ENCODE measurements at regions not wholly inside any gene's neighbourhood (a gene's known extent, or its start where the extent isn't known, plus 50 kb on each side); places are given as distances from the start of the nearest gene placed in this dataset.
"Not testable (repeated sequence)": the region's sequence is repeated elsewhere in the genome, so short reads cannot be mapped to it uniquely, and the experiment has no call there.

DNA sequence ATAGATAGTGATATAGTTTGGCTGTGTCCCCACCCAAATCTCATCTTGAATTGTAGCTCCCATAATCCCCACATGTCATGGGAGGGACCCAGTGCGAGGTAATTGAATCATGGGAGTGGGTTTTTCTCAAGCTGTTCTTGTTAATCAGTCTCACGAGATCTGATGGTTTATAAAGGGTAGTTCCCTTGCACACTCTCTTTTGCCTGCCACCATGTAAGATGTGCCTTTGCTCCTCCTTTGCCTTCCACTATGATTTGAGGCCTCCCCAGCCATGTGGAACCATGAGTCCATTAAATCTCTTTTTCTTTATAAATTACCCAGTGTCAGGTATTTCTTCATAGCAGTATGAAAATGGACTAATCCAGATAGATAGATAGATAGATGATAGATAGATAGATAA, 73.8 kb upstream of the NFASC start:
- H3K9me1 ChIP-seq (ENCODE audit: insufficient read depth, low read length); H3K9me3 ChIP-seq (ENCODE audit: control insufficient read depth, insufficient read depth, low read length); H2AFZ ChIP-seq (replicated peaks; ENCODE audit: low read length, poor library complexity); in situ Hi-C loops (cut with MboI; ENCODE audit: low sequenced_read_pairs); H3K56ac ChIP-seq (ENCODE audit: extremely low read depth, insufficient read depth, low read length); H3K4me3 ChIP-seq (ENCODE audit: insufficient read depth, low read depth, low read length); H3K4me2 ChIP-seq (ENCODE audit: low read depth, low read length); POLR2A ChIA-PET (ENCODE audit: unreplicated experiment); dilution Hi-C loops (cut with HindIII; ENCODE audit: low sequenced_read_pairs, unreplicated experiment); H2BK20ac ChIP-seq (ENCODE audit: low read depth, low read length); H3K4ac ChIP-seq (ENCODE audit: low read depth, low read length); H3K79me1 ChIP-seq (ENCODE audit: low read depth in 1 of 2, low read length in 2 of 2); H4K5ac ChIP-seq (ENCODE audit: low read depth, low read length); H2BK5ac ChIP-seq (ENCODE audit: low read depth, low read length, poor library complexity, severe bottlenecking); H3K18ac ChIP-seq (ENCODE audit: low read depth, low read length); H3K23ac ChIP-seq (ENCODE audit: low read depth, low read length); BruUV-seq (replicated peaks); intact Hi-C loops (cut with micrococcal nuclease); ATAC-seq (ENCODE audit: low read depth); H3K14ac ChIP-seq (replicated peaks; ENCODE audit: low read depth, low read length); H2BK120ac ChIP-seq (ENCODE audit: low read depth, low read length); H4K91ac ChIP-seq (ENCODE audit: insufficient read depth, low read depth, low read length); H2BK15ac ChIP-seq (ENCODE audit: low read depth, low read length); H2AK5ac ChIP-seq (ENCODE audit: low read depth, low read length); H3K4me1 ChIP-seq (ENCODE audit: control insufficient read depth, insufficient read depth, low read length); DNase-seq; H3K27me3 ChIP-seq (ENCODE audit: control insufficient read depth, insufficient read depth, low read length); H4K20me1 ChIP-seq (ENCODE audit: insufficient read depth, low read length); H3K36me3 ChIP-seq (ENCODE audit: control insufficient read depth, insufficient read depth, low read length); H2AK9ac ChIP-seq (replicated peaks; ENCODE audit: low read depth, low read length, poor library complexity); H4K8ac ChIP-seq (ENCODE audit: low read depth in 2 of 2, low read length in 2 of 2); H3K9ac ChIP-seq (ENCODE audit: low read depth, low read length); H3K27ac ChIP-seq (ENCODE audit: insufficient read depth, low read length): not testable (repeated sequence)
- WGBS, 2 experiments (ENCODE audit: extremely low coverage in 2 of 2, insufficient read length in 1 of 2): no CpG with 5 or more reads among the region's 2 CpGs
- CTCF ChIA-PET: interaction anchor here (1.6 kb wide), 1 partner anchor 10 kb away, joined by 5 read pairs; no protein-coding TSS in a partner anchor

Measured in IMR-90 (cell line).